Effector memory CD8-positive, alpha-beta T cell (primary cell): ENCODE measurements at regions not wholly inside any gene's neighbourhood (a gene's known extent, or its start where the extent isn't known, plus 50 kb on each side); places are given as distances from the start of the nearest gene placed in this dataset.
"Not testable (repeated sequence)": the region's sequence is repeated elsewhere in the genome, so short reads cannot be mapped to it uniquely, and the experiment has no call there.

Experiments used
- ATAC-seq: fragments of 150-1000 bp; cut with Tn5 transposase; replicated peaks from 2 replicates; pipeline ENCODE4 v1.10.0; 2021; ENCODE audit warnings: mild to moderate bottlenecking, moderate library complexity
- DNase-seq, 3 experiments: peaks; one replicate each; pipeline ENCODE4 v3.0.0; 2021
- H3K27ac Mint-ChIP-seq, 2 donors: one replicate each; pipeline ENCODE4 v1.8.0; 2022; ENCODE audit warnings: mild to moderate bottlenecking in 2 of 2, mixed read lengths in 2 of 2, moderate library complexity in 2 of 2
- H3K27me3 Mint-ChIP-seq, 2 donors: one replicate each; pipeline ENCODE4 v1.8.0; 2022; ENCODE audit warnings: mixed read lengths in 2 of 2
- H3K36me3 Mint-ChIP-seq: one replicate; pipeline ENCODE4 v1.8.0; 2022; ENCODE audit warnings: mild to moderate bottlenecking, moderate library complexity, mixed read lengths; ENCODE audit not compliant: insufficient read depth
- H3K4me1 Mint-ChIP-seq, 2 donors: one replicate each; pipeline ENCODE4 v1.8.0; 2022; ENCODE audit warnings: low read depth in 2 of 2, mixed read lengths in 2 of 2
- H3K4me3 Mint-ChIP-seq, 2 donors: one replicate each; pipeline ENCODE4 v1.8.0; 2022; ENCODE audit warnings: mild to moderate bottlenecking in 2 of 2, mixed read lengths in 2 of 2, moderate library complexity in 2 of 2
- H3K9me3 Mint-ChIP-seq, 2 donors: one replicate each; pipeline ENCODE4 v1.8.0; 2022; ENCODE audit warnings: mixed read lengths in 2 of 2

- no peak for ATAC-seq
- Mint-ChIP-seq H3K4me1 (no peaks in the 10 kb centered on the region), H3K27me3 (peaks cover 29 to 49% of the 10 kb centered on the region in 2 donors), H3K9me3 (no peaks in the 10 kb centered on the region), H3K4me3 (no peak overlapping the region), H3K36me3 (no peaks in the 10 kb centered on the region), H3K27ac (no peak overlapping the region)
- DNase-seq, result no peak
Observed at GRCh38 chr20:52331655-52332054, 140.1 kb upstream of the ZFP64 start.

GRCh38 chr20:52321396-52321795, 129.8 kb upstream of the ZFP64 start:
- DNase-seq (no peak), ATAC-seq (no peak)
- Mint-ChIP-seq H3K4me3 (no peak overlapping the region), H3K27me3 (peaks cover 51 to 54% of the 10 kb centered on the region in 2 donors), H3K27ac (no peak overlapping the region), H3K36me3 (no peaks in the 10 kb centered on the region), H3K4me1 (no peaks in the 10 kb centered on the region), H3K9me3 (no peaks in the 10 kb centered on the region)

- no peak overlapping the region for H3K27ac Mint-ChIP-seq
- peaks cover 0 to 2% of the 10 kb centered on the region in 2 donors for H3K9me3 Mint-ChIP-seq
- ATAC-seq, result no peak
- peaks cover 45 to 46% of the 10 kb centered on the region in 2 donors for H3K27me3 Mint-ChIP-seq
- H3K36me3 Mint-ChIP-seq, result no peaks in the 10 kb centered on the region
- no peak overlapping the region for H3K4me3 Mint-ChIP-seq
- no peak for DNase-seq
- H3K4me1 Mint-ChIP-seq, result peaks cover 1 to 3% of the 10 kb centered on the region in 2 donors
Observed at GRCh38 chr20:52318651-52319050, 127.1 kb upstream of the ZFP64 start.

GRCh38 chr20:52313341-52313963, 121.9 kb upstream of the ZFP64 start:
- ATAC-seq (no peak), DNase-seq (no peak)
- Mint-ChIP-seq H3K4me1 (peaks cover 1 to 3% of the 10 kb centered on the region in 2 donors), H3K27ac (no peak overlapping the region), H3K9me3 (peaks cover 0 to 2% of the 10 kb centered on the region in 2 donors), H3K36me3 (no peaks in the 10 kb centered on the region), H3K4me3 (no peak overlapping the region), H3K27me3 (peaks cover 17 to 23% of the 10 kb centered on the region in 2 donors)

GRCh38 chr20:52312132-52312729, 120.7 kb upstream of the ZFP64 start:
- DNase-seq, result peak; percentile 46 to 52 (median 50)
- peaks cover 1 to 3% of the 10 kb centered on the region in 2 donors for H3K4me1 Mint-ChIP-seq
- peak; percentile 65 for ATAC-seq
- no peak overlapping the region for H3K4me3 Mint-ChIP-seq
- H3K27ac Mint-ChIP-seq, result no peak overlapping the region
- peaks cover 0 to 2% of the 10 kb centered on the region in 2 donors for H3K9me3 Mint-ChIP-seq
- H3K36me3 Mint-ChIP-seq, result no peaks in the 10 kb centered on the region
- peaks cover 6 to 14% of the 10 kb centered on the region in 2 donors for H3K27me3 Mint-ChIP-seq

- Mint-ChIP-seq H3K36me3 (no peaks in the 10 kb centered on the region), H3K9me3 (peaks cover 0 to 2% of the 10 kb centered on the region in 2 donors), H3K4me1 (peaks cover 1 to 3% of the 10 kb centered on the region in 2 donors), H3K27me3 (peaks cover 6 to 9% of the 10 kb centered on the region in 2 donors), H3K27ac (no peak overlapping the region), H3K4me3 (no peak overlapping the region)
- DNase-seq (no peak), ATAC-seq (no peak)
Observed at GRCh38 chr20:52311209-52311794, 119.7 kb upstream of the ZFP64 start.

GRCh38 chr20:52309181-52309580, 117.6 kb upstream of the ZFP64 start:
- no peaks in the 10 kb centered on the region for H3K9me3 Mint-ChIP-seq

GRCh38 chr20:52306477-52306876, 114.9 kb upstream of the ZFP64 start:
- no peak overlapping the region for H3K4me3 Mint-ChIP-seq
- DNase-seq, result no peak
- no peaks in the 10 kb centered on the region for H3K9me3 Mint-ChIP-seq
- no peak for ATAC-seq
- H3K27ac Mint-ChIP-seq, result peak overlapping the region in 1 of 2 donors; percentile 4
- no peaks in the 10 kb centered on the region for H3K36me3 Mint-ChIP-seq
- peaks cover 8 to 21% of the 10 kb centered on the region in 2 donors for H3K27me3 Mint-ChIP-seq
- H3K4me1 Mint-ChIP-seq, result peaks cover 0 to 4% of the 10 kb centered on the region in 2 donors

More at GRCh38 chr20:52309181-52309580, 117.6 kb upstream of the ZFP64 start:
- Mint-ChIP-seq H3K4me1 (peaks cover 0 to 4% of the 10 kb centered on the region in 2 donors), H3K4me3 (no peak overlapping the region), H3K36me3 (no peaks in the 10 kb centered on the region), H3K27ac (no peak overlapping the region), H3K27me3 (peaks cover 0 to 2% of the 10 kb centered on the region in 2 donors)
- no peak for DNase-seq
- ATAC-seq, result no peak

GRCh38 chr20:52305858-52306257, 114.3 kb upstream of the ZFP64 start:
- H3K27me3 Mint-ChIP-seq, result peaks cover 10 to 22% of the 10 kb centered on the region in 2 donors
- no peaks in the 10 kb centered on the region for H3K36me3 Mint-ChIP-seq
- H3K4me3 Mint-ChIP-seq, result no peak overlapping the region
- H3K4me1 Mint-ChIP-seq, result peaks cover 0 to 4% of the 10 kb centered on the region in 2 donors
- peak overlapping the region in 1 of 2 donors; percentile 4 for H3K27ac Mint-ChIP-seq
- H3K9me3 Mint-ChIP-seq, result no peaks in the 10 kb centered on the region
- peak; percentile 54 for ATAC-seq
- DNase-seq, result no peak

- DNase-seq (no peak), ATAC-seq (no peak)
- H3K27me3 Mint-ChIP-seq, result peaks cover 10 to 22% of the 10 kb centered on the region in 2 donors
- no peak overlapping the region for H3K4me3 Mint-ChIP-seq
- H3K4me1 Mint-ChIP-seq, result peaks cover 0 to 4% of the 10 kb centered on the region in 2 donors
- H3K9me3 Mint-ChIP-seq, result no peaks in the 10 kb centered on the region
- peak overlapping the region in 1 of 2 donors; percentile 4 for H3K27ac Mint-ChIP-seq
- H3K36me3 Mint-ChIP-seq, result no peaks in the 10 kb centered on the region
Observed at GRCh38 chr20:52305024-52305645, 113.6 kb upstream of the ZFP64 start.

- peaks cover 0 to 4% of the 10 kb centered on the region in 2 donors for H3K4me1 Mint-ChIP-seq
- no peaks in the 10 kb centered on the region for H3K36me3 Mint-ChIP-seq
- no peaks in the 10 kb centered on the region for H3K9me3 Mint-ChIP-seq
- peak overlapping the region in 1 of 2 donors; percentile 23 for H3K27ac Mint-ChIP-seq
- H3K4me3 Mint-ChIP-seq, result no peak overlapping the region
- peaks cover 15 to 22% of the 10 kb centered on the region in 2 donors for H3K27me3 Mint-ChIP-seq
- DNase-seq, result no peak
- no peak for ATAC-seq
Observed at GRCh38 chr20:52303281-52303950, 111.8 kb upstream of the ZFP64 start.

- no peak overlapping the region for H3K4me3 Mint-ChIP-seq
- no peaks in the 10 kb centered on the region for H3K36me3 Mint-ChIP-seq
- no peak overlapping the region for H3K27ac Mint-ChIP-seq
- ATAC-seq (no peak), DNase-seq (no peak)
- peaks cover 0 to 4% of the 10 kb centered on the region in 2 donors for H3K4me1 Mint-ChIP-seq
- no peaks in the 10 kb centered on the region for H3K9me3 Mint-ChIP-seq
- peaks cover 22% of the 10 kb centered on the region in 2 donors for H3K27me3 Mint-ChIP-seq
Observed at GRCh38 chr20:52302736-52303135, 111.2 kb upstream of the ZFP64 start.

- peaks cover 22% of the 10 kb centered on the region in 2 donors for H3K27me3 Mint-ChIP-seq
- not testable (repeated sequence) for H3K36me3 Mint-ChIP-seq, H3K4me3 Mint-ChIP-seq, ATAC-seq, H3K4me1 Mint-ChIP-seq, DNase-seq, H3K27ac Mint-ChIP-seq, H3K9me3 Mint-ChIP-seq
Observed at GRCh38 chr20:52302051-52302450, 110.5 kb upstream of the ZFP64 start.
